ENCODE measurements at regions not wholly inside any gene's neighbourhood (a gene's known extent, or its start where the extent isn't known, plus 50 kb on each side); places are given as distances from the start of the nearest gene placed in this dataset.

DNA sequence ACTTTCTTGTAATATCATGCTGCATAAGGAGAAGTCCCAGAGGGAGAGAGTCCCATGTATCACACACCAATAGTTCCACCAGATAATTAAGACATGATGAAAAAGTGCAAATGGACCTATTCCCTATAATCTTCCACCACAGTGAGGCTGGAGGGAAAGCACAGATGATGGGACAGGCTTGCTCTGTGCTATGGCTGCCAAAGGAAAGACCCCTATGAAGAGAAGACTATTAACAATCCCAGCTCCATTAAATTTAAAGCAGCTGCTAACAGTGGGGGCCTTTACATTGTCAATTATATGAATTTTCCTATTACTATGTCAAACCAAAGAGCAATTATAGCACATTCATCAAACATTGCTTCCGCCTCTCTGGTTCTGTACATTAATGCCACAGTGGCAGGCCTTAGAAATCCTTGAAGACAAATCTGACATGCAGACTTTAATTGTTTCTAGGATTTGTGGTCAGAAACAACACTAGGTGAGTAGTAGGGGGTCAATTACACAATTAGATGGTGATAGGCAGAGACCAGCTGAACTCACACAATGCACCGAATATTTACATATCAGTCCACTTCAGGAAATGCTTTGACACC lies 551.3 kb downstream of the TLE1 start:
- TF ChIP-seq, protein P1, sequence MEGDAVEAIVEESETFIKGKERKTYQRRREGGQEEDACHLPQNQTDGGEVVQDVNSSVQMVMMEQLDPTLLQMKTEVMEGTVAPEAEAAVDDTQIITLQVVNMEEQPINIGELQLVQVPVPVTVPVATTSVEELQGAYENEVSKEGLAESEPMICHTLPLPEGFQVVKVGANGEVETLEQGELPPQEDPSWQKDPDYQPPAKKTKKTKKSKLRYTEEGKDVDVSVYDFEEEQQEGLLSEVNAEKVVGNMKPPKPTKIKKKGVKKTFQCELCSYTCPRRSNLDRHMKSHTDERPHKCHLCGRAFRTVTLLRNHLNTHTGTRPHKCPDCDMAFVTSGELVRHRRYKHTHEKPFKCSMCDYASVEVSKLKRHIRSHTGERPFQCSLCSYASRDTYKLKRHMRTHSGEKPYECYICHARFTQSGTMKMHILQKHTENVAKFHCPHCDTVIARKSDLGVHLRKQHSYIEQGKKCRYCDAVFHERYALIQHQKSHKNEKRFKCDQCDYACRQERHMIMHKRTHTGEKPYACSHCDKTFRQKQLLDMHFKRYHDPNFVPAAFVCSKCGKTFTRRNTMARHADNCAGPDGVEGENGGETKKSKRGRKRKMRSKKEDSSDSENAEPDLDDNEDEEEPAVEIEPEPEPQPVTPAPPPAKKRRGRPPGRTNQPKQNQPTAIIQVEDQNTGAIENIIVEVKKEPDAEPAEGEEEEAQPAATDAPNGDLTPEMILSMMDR (IDR thresholded peaks at IDR 0.05; ENCODE audit: insufficient read depth, low read length, poor library complexity, severe bottlenecking): no peak
- no peak for TF ChIP-seq EZH2phosphoT487 (conservative IDR thresholded peaks at IDR 0.05; ENCODE audit: low read length)
